Neural cell (in vitro differentiated cells): ENCODE measurements at regions not wholly inside any gene's neighbourhood (a gene's known extent, or its start where the extent isn't known, plus 50 kb on each side); places are given as distances from the start of the nearest gene placed in this dataset.

Source experiments
- H2AFZ ChIP-seq: fragments of 200-600, 300-800 bp; sonication (generic), shearing (Covaris generic); 2 replicates; pipeline ENCODE4 v1.6.0; 2014; ENCODE audit warnings: low read depth, mild to moderate bottlenecking, antibody characterized with exemption, low read length, moderate library complexity
- H3F3A ChIP-seq: fragments of 200-600 bp; shearing (Covaris generic); 2 replicates; pipeline ENCODE4 v1.6.1; 2016; ENCODE audit warnings: mild to moderate bottlenecking, moderate library complexity, mixed read lengths, antibody characterized with exemption, low read length; ENCODE audit not compliant: insufficient read depth, poor library complexity, severe bottlenecking
- H3K27ac ChIP-seq: fragments of 200-600, 300-800 bp; sonication (generic), shearing (Covaris generic); 2 replicates; pipeline ENCODE4 v1.5.1; 2014; ENCODE audit warnings: mild to moderate bottlenecking, low read length, moderate library complexity
- H3K27me3 ChIP-seq: fragments of 300-800, 200-600 bp; sonication (generic), shearing (Covaris generic); 2 replicates; pipeline ENCODE4 v1.6.0; 2014; ENCODE audit warnings: mild to moderate bottlenecking, low read depth, low read length, moderate library complexity; ENCODE audit not compliant: insufficient read depth
- H3K36me3 ChIP-seq: fragments of 300-800, 200-600 bp; sonication (generic), shearing (Covaris generic); 2 replicates; pipeline ENCODE4 v1.5.1; 2014; ENCODE audit warnings: mild to moderate bottlenecking, antibody characterized with exemption, low read length, moderate library complexity; ENCODE audit not compliant: insufficient read depth
- H3K4me2 ChIP-seq: fragments of 300-800, 200-600 bp; sonication (generic), shearing (Covaris generic); 2 replicates; pipeline ENCODE4 v1.6.0; 2014; ENCODE audit warnings: mild to moderate bottlenecking, low read length
- H3K4me3 ChIP-seq: fragments of 300-800, 200-600 bp; sonication (generic), shearing (Covaris generic); 2 replicates; pipeline ENCODE4 v1.5.1; 2014; ENCODE audit warnings: mild to moderate bottlenecking, low read length, moderate library complexity
- H3K79me2 ChIP-seq: fragments of 200-600 bp; shearing (Covaris generic); replicated peaks from 2 replicates; pipeline ENCODE4 v1.6.0; 2014; ENCODE audit warnings: mild to moderate bottlenecking, low read length, moderate library complexity; ENCODE audit not compliant: insufficient read depth
- H3K9ac ChIP-seq: fragments of 300-800, 200-600 bp; sonication (generic), shearing (Covaris generic); 2 replicates; pipeline ENCODE4 v1.6.1; 2016; ENCODE audit warnings: mild to moderate bottlenecking, low read length, mixed read lengths
- H3K9me2 ChIP-seq: fragments of 200-600 bp; shearing (Covaris generic); 2 replicates; pipeline ENCODE4 v1.6.1; 2016; ENCODE audit warnings: mild to moderate bottlenecking, low read length, mixed read lengths; ENCODE audit not compliant: insufficient read depth
- H3K9me3 ChIP-seq: fragments of 200-600, 300-800 bp; sonication (generic), shearing (Covaris generic); 2 replicates; pipeline ENCODE4 v1.6.1; 2016; ENCODE audit warnings: mild to moderate bottlenecking, mixed run types, low read length, moderate library complexity, mixed read lengths
- H4K20me1 ChIP-seq: fragments of 200-600 bp; shearing (Covaris generic); 2 replicates; pipeline ENCODE4 v1.6.1; 2016; ENCODE audit warnings: mild to moderate bottlenecking, mixed run types; ENCODE audit not compliant: insufficient read depth
- CTCF ChIP-seq: fragments of 450-650 bp; IDR thresholded peaks from 2 replicates; pipeline ENCODE4 v1.5.1; 2014; ENCODE audit warnings: antibody characterized with exemption, mild to moderate bottlenecking, moderate library complexity; ENCODE audit not compliant: poor library complexity, severe bottlenecking
- EP300 ChIP-seq: fragments of 450-650 bp; conservative IDR thresholded peaks from 2 replicates; pipeline ENCODE4 v1.6.1; 2014; ENCODE audit warnings: antibody characterized with exemption, mild to moderate bottlenecking, moderate library complexity; ENCODE audit not compliant: poor library complexity, severe bottlenecking
- EZH2 ChIP-seq: fragments of 200-600, 300-800 bp; shearing (Covaris generic), sonication (generic); IDR thresholded peaks from 2 replicates; pipeline ENCODE4 v1.6.1; 2014; ENCODE audit warnings: antibody characterized with exemption, low read length, borderline replicate concordance, mild to moderate bottlenecking; ENCODE audit not compliant: insufficient read depth, poor library complexity, severe bottlenecking
- MXI1 ChIP-seq: fragments of 450-650 bp; conservative IDR thresholded peaks from 2 replicates; pipeline ENCODE4 v1.6.1; 2014; ENCODE audit warnings: antibody characterized with exemption, mild to moderate bottlenecking; ENCODE audit not compliant: poor library complexity, severe bottlenecking
- POLR2AphosphoS5 ChIP-seq: IDR thresholded peaks from 2 replicates; pipeline ENCODE4 v1.6.1; 2012
- RAD21 ChIP-seq: fragments of 450-650 bp; conservative IDR thresholded peaks from 2 replicates; pipeline ENCODE4 v1.6.1; 2014; ENCODE audit warnings: antibody characterized with exemption, mild to moderate bottlenecking, moderate library complexity
- REST ChIP-seq: IDR thresholded peaks from 2 replicates; pipeline ENCODE4 v1.6.1; 2012; ENCODE audit warnings: borderline replicate concordance
- SMC3 ChIP-seq: fragments of 450-650 bp; conservative IDR thresholded peaks from 2 replicates; pipeline ENCODE4 v1.6.1; 2014; ENCODE audit warnings: antibody characterized with exemption, mild to moderate bottlenecking, moderate library complexity; ENCODE audit not compliant: poor library complexity
- TAF1 ChIP-seq: IDR thresholded peaks from 2 replicates; pipeline ENCODE4 v1.6.1; 2012; ENCODE audit warnings: low read depth

GRCh38 chr12:105654606-105655005 is 324.1 kb downstream of the C12orf75 start:
- Histone ChIP-seq H2AFZ (no peak overlapping the region), H3K9me3 (no peaks in the 10 kb centered on the region), H3K27me3 (no peaks in the 10 kb centered on the region), H3K4me3 (no peak overlapping the region), H3K27ac (no peak overlapping the region), H3F3A (no peaks in the 10 kb centered on the region), H4K20me1 (no peaks in the 10 kb centered on the region), H3K9ac (no peak overlapping the region), H3K4me2 (no peak overlapping the region), H3K79me2 (no peaks in the 10 kb centered on the region), H3K9me2 (no peaks in the 10 kb centered on the region), H3K36me3 (no peaks in the 10 kb centered on the region)
- TF ChIP-seq EZH2: no peak

GRCh38 chr12:105658389-105658788 is 327.9 kb downstream of the C12orf75 start:
- no peaks in the 10 kb centered on the region for H3K9me2 ChIP-seq
- TF ChIP-seq TAF1 (no peak), EZH2 (no peak), SMC3 (no peak), MXI1 (no peak), CTCF (no peak), REST (no peak), RAD21 (no peak), EP300 (no peak), POLR2AphosphoS5 (no peak)
- no peaks in the 10 kb centered on the region for H3K9me3 ChIP-seq
- no peak overlapping the region for H3K4me3 ChIP-seq
- H2AFZ ChIP-seq: no peak overlapping the region
- no peaks in the 10 kb centered on the region for H3K79me2 ChIP-seq
- no peak overlapping the region for H3K4me2 ChIP-seq
- H4K20me1 ChIP-seq: no peaks in the 10 kb centered on the region
- no peaks in the 10 kb centered on the region for H3K36me3 ChIP-seq
- H3K27me3 ChIP-seq: no peaks in the 10 kb centered on the region
- H3K27ac ChIP-seq: no peak overlapping the region
- H3F3A ChIP-seq: no peaks in the 10 kb centered on the region
- H3K9ac ChIP-seq: no peak overlapping the region
